ENCODE measurements at regions not wholly inside any gene's neighbourhood (a gene's known extent, or its start where the extent isn't known, plus 50 kb on each side); places are given as distances from the start of the nearest gene placed in this dataset.

DNA sequence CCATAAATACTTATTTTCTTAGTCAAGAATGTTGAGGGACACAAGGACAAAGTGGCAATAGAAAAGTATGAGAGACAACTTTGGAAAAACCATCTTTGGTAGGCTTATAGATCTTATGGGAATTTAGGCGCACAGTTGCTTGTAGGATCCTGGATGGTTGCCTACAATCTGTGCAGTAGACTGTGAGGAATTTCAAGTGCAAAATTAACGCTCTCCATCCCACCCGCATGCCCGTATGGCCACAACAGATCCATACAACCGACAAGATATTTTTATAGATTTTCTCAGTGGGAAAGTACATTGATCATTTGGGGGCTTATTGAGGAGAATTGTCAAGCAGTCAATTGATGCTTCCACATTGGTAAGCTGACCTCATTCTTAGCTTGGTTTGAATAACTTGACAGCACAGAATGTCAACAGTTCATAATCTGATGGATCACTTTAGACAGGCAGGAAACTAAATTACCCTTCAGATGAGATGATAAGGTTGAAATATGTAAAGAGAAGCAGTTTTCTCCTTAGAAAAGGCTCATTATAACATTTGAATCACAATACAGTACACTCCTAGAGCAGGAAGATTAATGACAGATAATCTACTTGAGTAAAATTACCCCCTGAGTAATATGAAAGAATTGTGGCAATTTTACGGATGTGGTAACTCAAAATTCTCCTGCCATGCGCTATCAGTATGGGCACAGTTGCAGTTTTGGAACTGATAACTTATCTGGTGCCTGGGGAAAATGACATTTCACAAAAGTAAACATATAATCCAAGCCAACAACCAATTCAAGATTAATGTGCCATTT is 479.7 kb downstream of the KIF20B start:
- ChIA-PET CTCF (no interaction called here), POLR2A (no interaction called here)
- TF ChIP-seq ESRRA (IDR thresholded peaks at IDR 0.05; ENCODE audit: borderline replicate concordance, low read length) (no peak), RAD21 (conservative IDR thresholded peaks at IDR 0.05 in 1 of 2, IDR thresholded peaks at IDR 0.05 in 1 of 2) (no peak), MAZ (IDR thresholded peaks at IDR 0.05; ENCODE audit: borderline replicate concordance, low read depth, low read length) (no peak), PHF8 (IDR thresholded peaks at IDR 0.05; ENCODE audit: borderline replicate concordance, low read depth) (no peak), BHLHE40 (IDR thresholded peaks at IDR 0.05; ENCODE audit: low read depth, low read length) (no peak), EHF (CRISPR knock-in tag; IDR thresholded peaks at IDR 0.05) (no peak), SREBF2 (IDR thresholded peaks at IDR 0.05) (no peak)
- TF ChIP-seq, protein P1, sequence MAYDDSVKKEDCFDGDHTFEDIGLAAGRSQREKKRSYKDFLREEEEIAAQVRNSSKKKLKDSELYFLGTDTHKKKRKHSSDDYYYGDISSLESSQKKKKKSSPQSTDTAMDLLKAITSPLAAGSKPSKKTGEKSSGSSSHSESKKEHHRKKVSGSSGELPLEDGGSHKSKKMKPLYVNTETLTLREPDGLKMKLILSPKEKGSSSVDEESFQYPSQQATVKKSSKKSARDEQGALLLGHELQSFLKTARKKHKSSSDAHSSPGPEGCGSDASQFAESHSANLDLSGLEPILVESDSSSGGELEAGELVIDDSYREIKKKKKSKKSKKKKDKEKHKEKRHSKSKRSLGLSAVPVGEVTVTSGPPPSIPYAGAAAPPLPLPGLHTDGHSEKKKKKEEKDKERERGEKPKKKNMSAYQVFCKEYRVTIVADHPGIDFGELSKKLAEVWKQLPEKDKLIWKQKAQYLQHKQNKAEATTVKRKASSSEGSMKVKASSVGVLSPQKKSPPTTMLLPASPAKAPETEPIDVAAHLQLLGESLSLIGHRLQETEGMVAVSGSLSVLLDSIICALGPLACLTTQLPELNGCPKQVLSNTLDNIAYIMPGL (CRISPR knock-in tag; IDR thresholded peaks at IDR 0.05; ENCODE audit: borderline replicate concordance) = no peak
- TF ChIP-seq, protein P2, sequence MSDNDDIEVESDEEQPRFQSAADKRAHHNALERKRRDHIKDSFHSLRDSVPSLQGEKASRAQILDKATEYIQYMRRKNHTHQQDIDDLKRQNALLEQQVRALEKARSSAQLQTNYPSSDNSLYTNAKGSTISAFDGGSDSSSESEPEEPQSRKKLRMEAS (IDR thresholded peaks at IDR 0.05) = no peak
- TF ChIP-seq, protein P3, sequence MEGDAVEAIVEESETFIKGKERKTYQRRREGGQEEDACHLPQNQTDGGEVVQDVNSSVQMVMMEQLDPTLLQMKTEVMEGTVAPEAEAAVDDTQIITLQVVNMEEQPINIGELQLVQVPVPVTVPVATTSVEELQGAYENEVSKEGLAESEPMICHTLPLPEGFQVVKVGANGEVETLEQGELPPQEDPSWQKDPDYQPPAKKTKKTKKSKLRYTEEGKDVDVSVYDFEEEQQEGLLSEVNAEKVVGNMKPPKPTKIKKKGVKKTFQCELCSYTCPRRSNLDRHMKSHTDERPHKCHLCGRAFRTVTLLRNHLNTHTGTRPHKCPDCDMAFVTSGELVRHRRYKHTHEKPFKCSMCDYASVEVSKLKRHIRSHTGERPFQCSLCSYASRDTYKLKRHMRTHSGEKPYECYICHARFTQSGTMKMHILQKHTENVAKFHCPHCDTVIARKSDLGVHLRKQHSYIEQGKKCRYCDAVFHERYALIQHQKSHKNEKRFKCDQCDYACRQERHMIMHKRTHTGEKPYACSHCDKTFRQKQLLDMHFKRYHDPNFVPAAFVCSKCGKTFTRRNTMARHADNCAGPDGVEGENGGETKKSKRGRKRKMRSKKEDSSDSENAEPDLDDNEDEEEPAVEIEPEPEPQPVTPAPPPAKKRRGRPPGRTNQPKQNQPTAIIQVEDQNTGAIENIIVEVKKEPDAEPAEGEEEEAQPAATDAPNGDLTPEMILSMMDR (IDR thresholded peaks at IDR 0.05) = no peak
- Histone ChIP-seq H3K4me1 (no peaks in the 10 kb centered on the region), H3K27ac (no peak overlapping the region; a peak in 1 of 6 replicates), H3K9me3 (no peaks in the 10 kb centered on the region), H3K4me2 (no peak overlapping the region), H3K4me3 (no peak overlapping the region)
- FAIRE-seq (no peak), ATAC-seq (no peak), DNase-seq (ENCODE audit: low read depth in 1 of 2, low spot score in 1 of 2) (no peak)
- WGBS (ENCODE audit: missing lambda C conversion rate) = 39% methylated on average over 7 of the region's 7 CpGs

DNA sequence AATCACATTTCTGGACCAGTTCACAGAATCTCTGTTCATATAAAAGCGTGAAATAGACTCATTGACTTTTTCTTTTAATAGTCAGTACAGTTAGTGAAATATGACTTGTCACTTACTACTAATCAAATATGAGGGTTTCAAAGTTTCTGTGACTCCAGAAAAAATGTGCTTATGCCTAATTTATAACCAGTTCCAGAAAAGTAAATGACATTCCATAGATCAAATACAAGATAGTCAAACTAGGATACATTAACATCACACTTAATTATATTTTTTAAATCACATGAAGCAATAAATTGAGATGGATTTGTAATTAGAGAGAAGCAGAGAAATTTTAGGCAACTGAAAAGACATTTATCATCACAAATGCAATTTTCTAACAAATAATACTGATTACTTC is 491.4 kb downstream of the KIF20B start:
- ChIA-PET POLR2A (no interaction called here), CTCF (no interaction called here)
- TF ChIP-seq ATOH8 (CRISPR knock-in tag; IDR thresholded peaks at IDR 0.05; ENCODE audit: low read depth) (no peak), RARB (CRISPR knock-in tag; IDR thresholded peaks at IDR 0.05) (no peak), BCL3 (IDR thresholded peaks at IDR 0.05) (no peak), ZNF302 (CRISPR knock-in tag; IDR thresholded peaks at IDR 0.05) (no peak), SMC3 (IDR thresholded peaks at IDR 0.05) (no peak), EP300 (IDR thresholded peaks at IDR 0.05) (no peak), PBX3 (IDR thresholded peaks at IDR 0.05) (no peak), HOXA7 (CRISPR knock-in tag; IDR thresholded peaks at IDR 0.05) (no peak), JUNB (IDR thresholded peaks at IDR 0.05) (no peak)
- TF ChIP-seq, protein P1 (CRISPR knock-in tag; IDR thresholded peaks at IDR 0.05; ENCODE audit: borderline replicate concordance) = no peak
- no peak overlapping the region for H3K27ac ChIP-seq
- H3K4me2 ChIP-seq = no peak overlapping the region
- H3K4me3 ChIP-seq = no peak overlapping the region
- H3K9me3 ChIP-seq = no peaks in the 10 kb centered on the region
- no peaks in the 10 kb centered on the region for H3K4me1 ChIP-seq
- FAIRE-seq = no peak
- no peak for DNase-seq (ENCODE audit: low read depth in 1 of 2, low spot score in 1 of 2)
- 9% methylated on average over 1 of the region's 1 CpG for WGBS (ENCODE audit: missing lambda C conversion rate)
- ATAC-seq = no peak
